GM18508 (cell line): ENCODE measurements at regions not wholly inside any gene's neighbourhood (a gene's known extent, or its start where the extent isn't known, plus 50 kb on each side); places are given as distances from the start of the nearest gene placed in this dataset.
"Not testable (repeated sequence)": the region's sequence is repeated elsewhere in the genome, so short reads cannot be mapped to it uniquely, and the experiment has no call there.

ENCODE experiments used
- ATAC-seq: cut with Tn5 transposase; IDR thresholded peaks from one replicate; pipeline ENCODE4 v1.9.1; 2021; ENCODE audit warnings: moderate number of reproducible peaks; ENCODE audit not compliant: insufficient read depth, unreplicated experiment

- no peak for ATAC-seq
Measured at GRCh38 chr15:81940467-81941451, 105.1 kb downstream of the MEX3B start.

GRCh38 chr15:81939604-81940440 lies 106.0 kb downstream of the MEX3B start:
- ATAC-seq: no peak

GRCh38 chr15:81937189-81937588 lies 108.6 kb downstream of the MEX3B start:
- no peak for ATAC-seq

- no peak for ATAC-seq
Measured at GRCh38 chr15:81930582-81931369, 115.0 kb downstream of the MEX3B start.

- no peak for ATAC-seq
Measured at GRCh38 chr15:81929557-81929956, 116.3 kb downstream of the MEX3B start.

- no peak for ATAC-seq
Measured at GRCh38 chr15:81926981-81927380, 118.8 kb downstream of the MEX3B start.

GRCh38 chr15:81924729-81925128 lies 121.1 kb downstream of the MEX3B start:
- no peak for ATAC-seq

GRCh38 chr15:81923561-81924350 lies 122.1 kb downstream of the MEX3B start:
- no peak for ATAC-seq

GRCh38 chr15:81922143-81922542 lies 123.7 kb downstream of the MEX3B start:
- ATAC-seq: no peak

GRCh38 chr15:81921163-81921562 lies 124.7 kb downstream of the MEX3B start:
- ATAC-seq: no peak

- not testable (repeated sequence) for ATAC-seq
Measured at GRCh38 chr15:81918767-81919166, 127.1 kb downstream of the MEX3B start.

- no peak for ATAC-seq
Measured at GRCh38 chr15:81916451-81916850, 129.4 kb downstream of the MEX3B start.

- ATAC-seq: no peak
Measured at GRCh38 chr15:81915990-81916389, 129.8 kb downstream of the MEX3B start.

GRCh38 chr15:81914734-81915256 lies 131.0 kb downstream of the MEX3B start:
- no peak for ATAC-seq

- ATAC-seq: no peak
Measured at GRCh38 chr15:81914333-81914732, 131.5 kb downstream of the MEX3B start.

GRCh38 chr15:81911022-81911971 lies 134.5 kb downstream of the MEX3B start:
- ATAC-seq: no peak

- no peak for ATAC-seq
Measured at GRCh38 chr15:81910355-81911021, 135.3 kb downstream of the MEX3B start.

- ATAC-seq: no peak
Measured at GRCh38 chr15:81909011-81909358, 136.8 kb downstream of the MEX3B start.
